T-helper 1 cell (primary cell): ENCODE measurements at regions not wholly inside any gene's neighbourhood (a gene's known extent, or its start where the extent isn't known, plus 50 kb on each side); places are given as distances from the start of the nearest gene placed in this dataset.

ENCODE experiments used
- DNase-seq, 5 donors: peaks; one replicate each; pipeline ENCODE4 v3.0.0-alpha.2; 2012 to 2020

- DNase-seq: no peak
These were observed 110.7 kb downstream of the OGFRL1 start for GRCh38 chr6:71399279-71399678.

- DNase-seq: no peak
These were observed 112.2 kb downstream of the OGFRL1 start for GRCh38 chr6:71400852-71401251.

GRCh38 chr6:71402096-71402495 lies 113.5 kb downstream of the OGFRL1 start:
- DNase-seq: no peak

- DNase-seq: no peak
These were observed 115.0 kb downstream of the OGFRL1 start for GRCh38 chr6:71403422-71404134.

- DNase-seq: no peak
These were observed 115.7 kb downstream of the OGFRL1 start for GRCh38 chr6:71404145-71404966.

GRCh38 chr6:71404967-71405278 lies 116.3 kb downstream of the OGFRL1 start:
- no peak for DNase-seq

GRCh38 chr6:71405416-71405815 lies 116.8 kb downstream of the OGFRL1 start:
- no peak for DNase-seq

GRCh38 chr6:71406865-71407860 lies 118.6 kb downstream of the OGFRL1 start:
- no peak for DNase-seq

GRCh38 chr6:71408787-71409723 lies 120.4 kb downstream of the OGFRL1 start:
- no peak for DNase-seq

GRCh38 chr6:71410164-71410566 lies 121.6 kb downstream of the OGFRL1 start:
- DNase-seq: no peak

GRCh38 chr6:71410681-71411080 lies 122.1 kb downstream of the OGFRL1 start:
- no peak for DNase-seq

- no peak for DNase-seq
These were observed 123.3 kb downstream of the OGFRL1 start for GRCh38 chr6:71411882-71412281.

GRCh38 chr6:71412559-71413140 lies 124.0 kb downstream of the OGFRL1 start:
- no peak for DNase-seq

- no peak for DNase-seq
These were observed 125.9 kb downstream of the OGFRL1 start for GRCh38 chr6:71414486-71414885.

GRCh38 chr6:71419217-71420094 lies 130.8 kb downstream of the OGFRL1 start:
- DNase-seq: no peak

GRCh38 chr6:71420095-71420692 lies 131.6 kb downstream of the OGFRL1 start:
- DNase-seq: no peak

GRCh38 chr6:71420693-71421328 lies 132.2 kb downstream of the OGFRL1 start:
- peak in 1 of 5 donors; percentile 3 for DNase-seq

GRCh38 chr6:71421611-71422010 lies 133.0 kb downstream of the OGFRL1 start:
- no peak for DNase-seq

- DNase-seq: no peak
These were observed 141.4 kb downstream of the OGFRL1 start for GRCh38 chr6:71430018-71430417.

- no peak for DNase-seq
These were observed 144.8 kb downstream of the OGFRL1 start for GRCh38 chr6:71433441-71433840.
